IPS-18c (cell line): ENCODE measurements at regions not wholly inside any gene's neighbourhood (a gene's known extent, or its start where the extent isn't known, plus 50 kb on each side); places are given as distances from the start of the nearest gene placed in this dataset.

Source experiments
- H3K4me3 ChIP-seq: 2 replicates; pipeline ENCODE4 v1.7.0; 2013; ENCODE audit warnings: low read depth, mild to moderate bottlenecking, low read length, moderate library complexity; ENCODE audit not compliant: insufficient read depth
- H3K9me3 ChIP-seq: one replicate; pipeline ENCODE4 v1.6.1; 2013; ENCODE audit warnings: mild to moderate bottlenecking, low read length, moderate library complexity; ENCODE audit not compliant: control insufficient read depth, insufficient read depth

- no peak overlapping the region for H3K4me3 ChIP-seq
- H3K9me3 ChIP-seq, result no peaks in the 10 kb centered on the region
Measured at GRCh38 chr4:71140563-71140962, 147.1 kb downstream of the DCK start.

GRCh38 chr4:71141125-71141524, 147.7 kb downstream of the DCK start:
- no peaks in the 10 kb centered on the region for H3K9me3 ChIP-seq
- no peak overlapping the region for H3K4me3 ChIP-seq

GRCh38 chr4:71147261-71147660, 153.8 kb downstream of the DCK start:
- H3K9me3 ChIP-seq, result no peaks in the 10 kb centered on the region

GRCh38 chr4:71148545-71148944, 155.1 kb downstream of the DCK start:
- Histone ChIP-seq H3K4me3 (no peak overlapping the region), H3K9me3 (no peaks in the 10 kb centered on the region)

More at GRCh38 chr4:71147261-71147660, 153.8 kb downstream of the DCK start:
- no peak overlapping the region for H3K4me3 ChIP-seq

- no peaks in the 10 kb centered on the region for H3K9me3 ChIP-seq
- H3K4me3 ChIP-seq, result no peak overlapping the region
Measured at GRCh38 chr4:71151054-71151453, 157.6 kb downstream of the DCK start.

GRCh38 chr4:71156616-71157015, 163.2 kb downstream of the DCK start:
- H3K9me3 ChIP-seq, result no peaks in the 10 kb centered on the region
- no peak overlapping the region for H3K4me3 ChIP-seq

GRCh38 chr4:71162386-71162785, 168.9 kb downstream of the DCK start:
- Histone ChIP-seq H3K4me3 (no peak overlapping the region), H3K9me3 (no peaks in the 10 kb centered on the region)

- H3K9me3 ChIP-seq, result no peaks in the 10 kb centered on the region
Measured at GRCh38 chr4:71163317-71163716, 169.9 kb downstream of the DCK start.

GRCh38 chr4:71167083-71167482, 171.7 kb upstream of the SLC4A4 start:
- H3K4me3 ChIP-seq, result no peak overlapping the region

More at GRCh38 chr4:71163317-71163716, 169.9 kb downstream of the DCK start:
- H3K4me3 ChIP-seq, result no peak overlapping the region

GRCh38 chr4:71171592-71171991, 167.2 kb upstream of the SLC4A4 start:
- Histone ChIP-seq H3K9me3 (peaks cover 2% of the 10 kb centered on the region), H3K4me3 (no peak overlapping the region)

More at GRCh38 chr4:71167083-71167482, 171.7 kb upstream of the SLC4A4 start:
- H3K9me3 ChIP-seq, result no peaks in the 10 kb centered on the region

GRCh38 chr4:71181332-71181731, 157.5 kb upstream of the SLC4A4 start:
- H3K9me3 ChIP-seq, result no peaks in the 10 kb centered on the region
- no peak overlapping the region for H3K4me3 ChIP-seq

- H3K9me3 ChIP-seq, result no peaks in the 10 kb centered on the region
- H3K4me3 ChIP-seq, result no peak overlapping the region
Measured at GRCh38 chr4:71184195-71184781, 154.5 kb upstream of the SLC4A4 start.

- Histone ChIP-seq H3K4me3 (no peak overlapping the region), H3K9me3 (no peaks in the 10 kb centered on the region)
Measured at GRCh38 chr4:71185037-71185436, 153.8 kb upstream of the SLC4A4 start.

GRCh38 chr4:71186257-71186565, 152.6 kb upstream of the SLC4A4 start:
- H3K4me3 ChIP-seq, result peak overlapping the region; percentile 73; the same call in 1 of the 2 replicates

GRCh38 chr4:71186566-71187403, 152.0 kb upstream of the SLC4A4 start:
- H3K4me3 ChIP-seq, result peak overlapping the region; percentile 73
- no peaks in the 10 kb centered on the region for H3K9me3 ChIP-seq

More at GRCh38 chr4:71186257-71186565, 152.6 kb upstream of the SLC4A4 start:
- H3K9me3 ChIP-seq, result no peaks in the 10 kb centered on the region

- Histone ChIP-seq H3K4me3 (peak overlapping the region; percentile 73), H3K9me3 (no peaks in the 10 kb centered on the region)
Measured at GRCh38 chr4:71187404-71188155, 151.2 kb upstream of the SLC4A4 start.

- Histone ChIP-seq H3K9me3 (peaks cover under 1% of the 10 kb centered on the region), H3K4me3 (peak overlapping the region; percentile 73; the same call in 1 of the 2 replicates)
Measured at GRCh38 chr4:71188156-71188640, 150.6 kb upstream of the SLC4A4 start.

GRCh38 chr4:71188951-71189350, 149.9 kb upstream of the SLC4A4 start:
- H3K9me3 ChIP-seq, result peaks cover 2% of the 10 kb centered on the region
- no peak overlapping the region for H3K4me3 ChIP-seq
